ENCODE measurements at regions not wholly inside any gene's neighbourhood (a gene's known extent, or its start where the extent isn't known, plus 50 kb on each side); places are given as distances from the start of the nearest gene placed in this dataset.

GRCh38 chr5:125129151-125129806 lies 382.8 kb upstream of the ZNF608 start:
- 84% methylated on average over 4 of the region's 4 CpGs for WGBS
- H3K4me3 ChIP-seq (ENCODE audit: low read depth in 1 of 3, low read length in 3 of 3), result no peak overlapping the region
- H3K27me3 ChIP-seq (ENCODE audit: control insufficient read depth in 4 of 4, insufficient read depth in 4 of 4, low read length in 3 of 4), result no peaks in the 10 kb centered on the region
- DNase-seq (ENCODE audit: low spot score), result no peak
- H3K27ac ChIP-seq (ENCODE audit: low read depth in 1 of 2, low read length in 2 of 2), result no peak overlapping the region
- no peaks in the 10 kb centered on the region for H3K36me3 ChIP-seq (ENCODE audit: control insufficient read depth in 4 of 4, insufficient read depth in 3 of 4, low read depth in 1 of 4, low read length in 3 of 4)
- no peaks in the 10 kb centered on the region for H3K4me1 ChIP-seq (ENCODE audit: control insufficient read depth in 4 of 4, insufficient read depth in 4 of 4, low read length in 3 of 4)
- no peaks in the 10 kb centered on the region for H3K9me3 ChIP-seq (ENCODE audit: control insufficient read depth in 4 of 4, low read length in 3 of 4)
- TF ChIP-seq HNF4G (IDR thresholded peaks at IDR 0.05), result no peak
- TF ChIP-seq, protein P1, sequence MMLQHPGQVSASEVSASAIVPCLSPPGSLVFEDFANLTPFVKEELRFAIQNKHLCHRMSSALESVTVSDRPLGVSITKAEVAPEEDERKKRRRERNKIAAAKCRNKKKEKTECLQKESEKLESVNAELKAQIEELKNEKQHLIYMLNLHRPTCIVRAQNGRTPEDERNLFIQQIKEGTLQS (IDR thresholded peaks at IDR 0.05), result no peak
- TF ChIP-seq, protein P2, sequence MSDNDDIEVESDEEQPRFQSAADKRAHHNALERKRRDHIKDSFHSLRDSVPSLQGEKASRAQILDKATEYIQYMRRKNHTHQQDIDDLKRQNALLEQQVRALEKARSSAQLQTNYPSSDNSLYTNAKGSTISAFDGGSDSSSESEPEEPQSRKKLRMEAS (IDR thresholded peaks at IDR 0.05), result no peak
- no peak for TF ChIP-seq NR2F2 (IDR thresholded peaks at IDR 0.05)
- no peak for TF ChIP-seq EGR1 (IDR thresholded peaks at IDR 0.05; ENCODE audit: low read depth in 2 of 2)
- no peak for TF ChIP-seq TAF1 (conservative IDR thresholded peaks at IDR 0.05)
- no peak for TF ChIP-seq YY1 (IDR thresholded peaks at IDR 0.05)
- no peak overlapping the region for H3K9ac ChIP-seq (ENCODE audit: low read depth in 1 of 2, low read length in 2 of 2)

DNA sequence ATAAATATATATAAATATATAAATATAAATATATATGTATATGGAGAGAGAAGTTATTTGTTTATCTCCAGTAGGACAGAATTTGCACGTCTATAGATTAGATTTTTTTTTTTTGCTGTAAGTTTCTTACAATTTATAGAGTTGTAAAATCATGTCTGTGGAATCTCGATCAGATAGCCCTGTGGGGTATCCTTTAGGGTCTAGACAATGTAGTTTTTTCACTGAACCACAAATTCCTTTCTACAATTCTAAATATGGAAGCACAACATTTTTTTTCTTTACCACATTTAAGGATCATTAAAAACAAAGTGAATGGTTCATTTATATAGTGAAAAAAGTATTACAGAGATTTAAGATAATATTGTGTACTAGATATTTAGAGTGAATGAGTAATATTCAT lies 384.2 kb upstream of the ZNF608 start:
- TF ChIP-seq, protein P3, sequence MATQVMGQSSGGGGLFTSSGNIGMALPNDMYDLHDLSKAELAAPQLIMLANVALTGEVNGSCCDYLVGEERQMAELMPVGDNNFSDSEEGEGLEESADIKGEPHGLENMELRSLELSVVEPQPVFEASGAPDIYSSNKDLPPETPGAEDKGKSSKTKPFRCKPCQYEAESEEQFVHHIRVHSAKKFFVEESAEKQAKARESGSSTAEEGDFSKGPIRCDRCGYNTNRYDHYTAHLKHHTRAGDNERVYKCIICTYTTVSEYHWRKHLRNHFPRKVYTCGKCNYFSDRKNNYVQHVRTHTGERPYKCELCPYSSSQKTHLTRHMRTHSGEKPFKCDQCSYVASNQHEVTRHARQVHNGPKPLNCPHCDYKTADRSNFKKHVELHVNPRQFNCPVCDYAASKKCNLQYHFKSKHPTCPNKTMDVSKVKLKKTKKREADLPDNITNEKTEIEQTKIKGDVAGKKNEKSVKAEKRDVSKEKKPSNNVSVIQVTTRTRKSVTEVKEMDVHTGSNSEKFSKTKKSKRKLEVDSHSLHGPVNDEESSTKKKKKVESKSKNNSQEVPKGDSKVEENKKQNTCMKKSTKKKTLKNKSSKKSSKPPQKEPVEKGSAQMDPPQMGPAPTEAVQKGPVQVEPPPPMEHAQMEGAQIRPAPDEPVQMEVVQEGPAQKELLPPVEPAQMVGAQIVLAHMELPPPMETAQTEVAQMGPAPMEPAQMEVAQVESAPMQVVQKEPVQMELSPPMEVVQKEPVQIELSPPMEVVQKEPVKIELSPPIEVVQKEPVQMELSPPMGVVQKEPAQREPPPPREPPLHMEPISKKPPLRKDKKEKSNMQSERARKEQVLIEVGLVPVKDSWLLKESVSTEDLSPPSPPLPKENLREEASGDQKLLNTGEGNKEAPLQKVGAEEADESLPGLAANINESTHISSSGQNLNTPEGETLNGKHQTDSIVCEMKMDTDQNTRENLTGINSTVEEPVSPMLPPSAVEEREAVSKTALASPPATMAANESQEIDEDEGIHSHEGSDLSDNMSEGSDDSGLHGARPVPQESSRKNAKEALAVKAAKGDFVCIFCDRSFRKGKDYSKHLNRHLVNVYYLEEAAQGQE (IDR thresholded peaks at IDR 0.05), result no peak
- TF ChIP-seq FOXA1 (IDR thresholded peaks at IDR 0.05) (no peak), NR2F2 (IDR thresholded peaks at IDR 0.05) (no peak), GABPA (IDR thresholded peaks at IDR 0.05 in 1 of 2, conservative IDR thresholded peaks at IDR 0.05 in 1 of 2) (no peak), SP1 (IDR thresholded peaks at IDR 0.05) (no peak)
- TF ChIP-seq, protein P2 (IDR thresholded peaks at IDR 0.05), result no peak
- no peaks in the 10 kb centered on the region for H3K4me1 ChIP-seq (ENCODE audit: control insufficient read depth in 4 of 4, insufficient read depth in 4 of 4, low read length in 3 of 4)
- no peak overlapping the region for H3K27ac ChIP-seq (ENCODE audit: low read depth in 1 of 2, low read length in 2 of 2)
- no peak overlapping the region for H3K9ac ChIP-seq (ENCODE audit: low read depth in 1 of 2, low read length in 2 of 2)
- H3K9me3 ChIP-seq (ENCODE audit: control insufficient read depth in 4 of 4, low read length in 3 of 4), result no peaks in the 10 kb centered on the region
- no peak for DNase-seq (ENCODE audit: low spot score)
- no peak overlapping the region for H3K4me3 ChIP-seq (ENCODE audit: low read depth in 1 of 3, low read length in 3 of 3)
- 96% methylated on average over 2 of the region's 2 CpGs for WGBS
- H3K27me3 ChIP-seq (ENCODE audit: control insufficient read depth in 4 of 4, insufficient read depth in 4 of 4, low read length in 3 of 4), result no peaks in the 10 kb centered on the region
- H3K36me3 ChIP-seq (ENCODE audit: control insufficient read depth in 4 of 4, insufficient read depth in 3 of 4, low read depth in 1 of 4, low read length in 3 of 4), result no peaks in the 10 kb centered on the region

- Histone ChIP-seq H3K27ac (ENCODE audit: low read depth in 1 of 2, low read length in 2 of 2) (no peak overlapping the region), H3K9ac (ENCODE audit: low read depth in 1 of 2, low read length in 2 of 2) (no peak overlapping the region), H3K9me3 (ENCODE audit: control insufficient read depth in 4 of 4, low read length in 3 of 4) (no peaks in the 10 kb centered on the region), H3K4me3 (ENCODE audit: low read depth in 1 of 3, low read length in 3 of 3) (no peak overlapping the region), H3K4me1 (ENCODE audit: control insufficient read depth in 4 of 4, insufficient read depth in 4 of 4, low read length in 3 of 4) (no peaks in the 10 kb centered on the region), H3K27me3 (ENCODE audit: control insufficient read depth in 4 of 4, insufficient read depth in 4 of 4, low read length in 3 of 4) (no peaks in the 10 kb centered on the region), H3K36me3 (ENCODE audit: control insufficient read depth in 4 of 4, insufficient read depth in 3 of 4, low read depth in 1 of 4, low read length in 3 of 4) (no peaks in the 10 kb centered on the region)
- no peak for DNase-seq (ENCODE audit: low spot score)
- TF ChIP-seq EGR1 (IDR thresholded peaks at IDR 0.05; ENCODE audit: low read depth in 2 of 2) (no peak), SP1 (IDR thresholded peaks at IDR 0.05) (no peak)
- WGBS, result 90% methylated on average over 3 of the region's 3 CpGs
Observed at GRCh38 chr5:125134216-125135081, 388.0 kb upstream of the ZNF608 start.

Measured in liver (tissue), 7 donors.